Fibroblast of gingiva (primary cell): ENCODE measurements at regions not wholly inside any gene's neighbourhood (a gene's known extent, or its start where the extent isn't known, plus 50 kb on each side); places are given as distances from the start of the nearest gene placed in this dataset.

ENCODE experiments used
- DNase-seq: peaks from one replicate; pipeline ENCODE4 v3.0.0-alpha.2; 2011; ENCODE audit warnings: low read depth

- DNase-seq, result no peak
Measured at GRCh38 chr10:8229153-8229552, 174.7 kb downstream of the GATA3 start.

GRCh38 chr10:8230902-8231301, 176.4 kb downstream of the GATA3 start:
- no peak for DNase-seq

- DNase-seq, result no peak
Measured at GRCh38 chr10:8233049-8233448, 178.6 kb downstream of the GATA3 start.

GRCh38 chr10:8233832-8234259, 179.4 kb downstream of the GATA3 start:
- no peak for DNase-seq

- DNase-seq, result no peak
Measured at GRCh38 chr10:8235253-8236027, 181.0 kb downstream of the GATA3 start.

GRCh38 chr10:8238986-8239385, 184.5 kb downstream of the GATA3 start:
- no peak for DNase-seq

- no peak for DNase-seq
Measured at GRCh38 chr10:8240861-8241260, 186.4 kb downstream of the GATA3 start.

GRCh38 chr10:8242295-8242872, 187.9 kb downstream of the GATA3 start:
- DNase-seq, result no peak

- DNase-seq, result no peak
Measured at GRCh38 chr10:8245131-8245813, 190.8 kb downstream of the GATA3 start.

GRCh38 chr10:8245814-8246142, 191.3 kb downstream of the GATA3 start:
- DNase-seq, result no peak

- no peak for DNase-seq
Measured at GRCh38 chr10:8246548-8246947, 192.1 kb downstream of the GATA3 start.

GRCh38 chr10:8247191-8247590, 192.7 kb downstream of the GATA3 start:
- no peak for DNase-seq

GRCh38 chr10:8248868-8249267, 194.4 kb downstream of the GATA3 start:
- DNase-seq, result no peak

- no peak for DNase-seq
Measured at GRCh38 chr10:8254350-8254749, 199.9 kb downstream of the GATA3 start.

GRCh38 chr10:8255301-8255700, 200.8 kb downstream of the GATA3 start:
- DNase-seq, result no peak

- DNase-seq, result no peak
Measured at GRCh38 chr10:8260645-8261044, 206.2 kb downstream of the GATA3 start.

- no peak for DNase-seq
Measured at GRCh38 chr10:8262317-8262716, 207.8 kb downstream of the GATA3 start.

- no peak for DNase-seq
Measured at GRCh38 chr10:8269976-8270375, 215.5 kb downstream of the GATA3 start.

- no peak for DNase-seq
Measured at GRCh38 chr10:8272794-8273425, 218.4 kb downstream of the GATA3 start.

- DNase-seq, result no peak
Measured at GRCh38 chr10:8273749-8274148, 219.3 kb downstream of the GATA3 start.

GRCh38 chr10:8275911-8276310, 221.4 kb downstream of the GATA3 start:
- no peak for DNase-seq

GRCh38 chr10:8278099-8278498, 223.6 kb downstream of the GATA3 start:
- DNase-seq, result no peak

GRCh38 chr10:8279598-8279997, 225.1 kb downstream of the GATA3 start:
- no peak for DNase-seq
